ENCODE measurements at regions not wholly inside any gene's neighbourhood (a gene's known extent, or its start where the extent isn't known, plus 50 kb on each side); places are given as distances from the start of the nearest gene placed in this dataset.

- in situ Hi-C loops (cut with HindIII; ENCODE audit: extremely low pct_ligation_motif_present, low pct_unique_long_range_greater_than_20kb), result no loop called here
- no peak overlapping the region for H3K4me2 ChIP-seq (ENCODE audit: low read depth, low read length)
- no peak overlapping the region for H3K4me3 ChIP-seq (replicated peaks in 1 of 3; ENCODE audit: insufficient read depth in 1 of 3, low read depth in 2 of 3, low read length in 3 of 3)
- H3K36me3 ChIP-seq (replicated peaks in 1 of 2; ENCODE audit: control insufficient read depth in 1 of 2, insufficient read depth in 2 of 2, low read length in 2 of 2), result no peaks in the 10 kb centered on the region
- CTCF ChIA-PET (ENCODE audit: low intra/inter-chr PET ratio, low total read pairs), result no interaction called here
- H3K9ac ChIP-seq (ENCODE audit: insufficient read depth, low read depth, low read length), result no peak overlapping the region
- no peaks in the 10 kb centered on the region for H4K20me1 ChIP-seq (ENCODE audit: insufficient read depth, low read length)
- intact Hi-C loops (cut with micrococcal nuclease; ENCODE audit: unreplicated experiment), result no loop called here
- H3K79me2 ChIP-seq (ENCODE audit: insufficient read depth, low read length), result no peaks in the 10 kb centered on the region
- H3K9me3 ChIP-seq (ENCODE audit: low read length), result peaks cover 26% of the 10 kb centered on the region
- POLR2A ChIA-PET, result no interaction called here
- BruUV-seq (replicated peaks), result no TSS peak
- DNase-seq (ENCODE audit: low spot score) (no peak), FAIRE-seq (no peak), ATAC-seq (no peak)
- H3K4me1 ChIP-seq (ENCODE audit: insufficient read depth, low read length), result no peaks in the 10 kb centered on the region
- H2AFZ ChIP-seq (ENCODE audit: low read length), result no peak overlapping the region
- H3K27ac ChIP-seq (ENCODE audit: extremely low read length, insufficient read depth, low read length), result no peak overlapping the region
- H3K27me3 ChIP-seq (ENCODE audit: control insufficient read depth in 1 of 2, insufficient read depth in 2 of 2, low read length in 2 of 2), result no peaks in the 10 kb centered on the region
- TF ChIP-seq ZNF24 (IDR thresholded peaks at IDR 0.05) (no peak), ZNF615 (CRISPR knock-in tag; IDR thresholded peaks at IDR 0.05; ENCODE audit: borderline replicate concordance) (no peak), FOXC1 (CRISPR knock-in tag; IDR thresholded peaks at IDR 0.05; ENCODE audit: borderline replicate concordance) (no peak), ATF7 (IDR thresholded peaks at IDR 0.05) (no peak), ATF7 (CRISPR knock-in tag; IDR thresholded peaks at IDR 0.05) (no peak), JUNB (CRISPR knock-in tag; IDR thresholded peaks at IDR 0.05; ENCODE audit: borderline replicate concordance) (no peak), ZNF256 (CRISPR knock-in tag; conservative IDR thresholded peaks at IDR 0.05) (no peak), ZSCAN5A (CRISPR knock-in tag; IDR thresholded peaks at IDR 0.05; ENCODE audit: borderline replicate concordance) (no peak), ZNF20 (CRISPR knock-in tag; IDR thresholded peaks at IDR 0.05) (no peak), MAFK (conservative IDR thresholded peaks at IDR 0.05 in 1 of 2, IDR thresholded peaks at IDR 0.05 in 1 of 2; ENCODE audit: low read length in 2 of 2) (no peak), ZNF766 (CRISPR knock-in tag; IDR thresholded peaks at IDR 0.05; ENCODE audit: borderline replicate concordance) (no peak), HNF4A (CRISPR knock-in tag; IDR thresholded peaks at IDR 0.05) (no peak), TFE3 (CRISPR knock-in tag; IDR thresholded peaks at IDR 0.05) (no peak), ZNF276 (CRISPR knock-in tag; IDR thresholded peaks at IDR 0.05; ENCODE audit: low read depth) (no peak)
Observed at GRCh38 chr4:11568511-11568910, 139.8 kb upstream of the HS3ST1 start.

All from HepG2 (cell line).